Parathyroid adenoma (tissue), 2 donors: ENCODE measurements at regions not wholly inside any gene's neighbourhood (a gene's known extent, or its start where the extent isn't known, plus 50 kb on each side); places are given as distances from the start of the nearest gene placed in this dataset.

Experiments
- H2AFZ ChIP-seq: fragments of 300-600 bp; sonication (generic); one replicate; pipeline ENCODE4 v1.7.0; 2017; ENCODE audit warnings: antibody characterized with exemption, mild to moderate bottlenecking
- H3K27ac ChIP-seq: fragments of 300-600 bp; sonication (generic); one replicate; pipeline ENCODE4 v1.7.0; 2017
- H3K27me3 ChIP-seq: fragments of 300-600 bp; sonication (generic); one replicate; pipeline ENCODE4 v1.7.0; 2017; ENCODE audit warnings: low read length; ENCODE audit not compliant: control insufficient read depth, insufficient read depth
- H3K36me3 ChIP-seq: fragments of 300-600 bp; sonication (generic); one replicate; pipeline ENCODE4 v1.7.0; 2017; ENCODE audit warnings: low read length; ENCODE audit not compliant: control insufficient read depth, insufficient read depth
- H3K4me1 ChIP-seq: fragments of 300-600 bp; sonication (generic); one replicate; pipeline ENCODE4 v1.7.0; 2017; ENCODE audit warnings: control low read depth
- H3K4me2 ChIP-seq: fragments of 300-600 bp; sonication (generic); one replicate; pipeline ENCODE4 v1.7.0; 2017; ENCODE audit warnings: low read length
- H3K4me3 ChIP-seq: fragments of 300-600 bp; sonication (generic); one replicate; pipeline ENCODE4 v1.7.0; 2017; ENCODE audit warnings: low read depth, low read length
- H3K79me2 ChIP-seq: fragments of 300-600 bp; sonication (generic); one replicate; pipeline ENCODE4 v1.7.0; 2017; ENCODE audit warnings: control low read depth
- H3K9ac ChIP-seq: fragments of 300-600 bp; sonication (generic); one replicate; pipeline ENCODE4 v1.7.0; 2017; ENCODE audit warnings: mild to moderate bottlenecking
- H3K9me3 ChIP-seq: fragments of 300-600 bp; sonication (generic); one replicate; pipeline ENCODE4 v1.7.0; 2017; ENCODE audit warnings: low read length; ENCODE audit not compliant: control insufficient read depth
- TF ChIP-seq, protein P1 (sequence below): fragments of 300-600 bp; sonication (generic); IDR thresholded peaks from one replicate; pipeline ENCODE4 v1.7.0; 2017; ENCODE audit warnings: antibody characterized with exemption, mild to moderate bottlenecking
- donor health status: primary hyperparathyroidism.

DNA sequence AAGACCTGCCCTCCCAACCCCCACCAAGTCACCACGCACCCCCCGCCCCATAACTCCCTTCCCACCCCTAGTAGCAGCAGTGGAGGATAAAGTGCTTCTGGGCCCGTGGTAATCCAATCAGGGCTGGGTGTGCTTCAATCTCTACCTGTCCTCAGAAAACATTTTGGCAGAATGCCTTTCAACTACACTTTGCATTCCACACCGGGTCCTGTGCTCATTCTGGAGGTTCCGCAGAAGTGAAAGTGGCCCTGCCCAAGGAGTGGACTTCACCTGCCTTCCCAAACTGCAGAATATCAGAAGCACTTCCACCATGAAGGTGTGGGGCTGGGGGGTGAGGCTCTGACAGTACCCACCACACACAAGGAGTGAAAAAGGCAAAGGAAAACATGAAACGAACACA lies 322.3 kb downstream of the DHX15 start:
- no peaks in the 10 kb centered on the region for H3K9me3 ChIP-seq
- H3K4me3 ChIP-seq = no peak overlapping the region
- H3K9ac ChIP-seq = no peak overlapping the region
- no peak overlapping the region for H3K27ac ChIP-seq
- H2AFZ ChIP-seq = no peak overlapping the region
- no peaks in the 10 kb centered on the region for H3K36me3 ChIP-seq
- TF ChIP-seq, protein P1, sequence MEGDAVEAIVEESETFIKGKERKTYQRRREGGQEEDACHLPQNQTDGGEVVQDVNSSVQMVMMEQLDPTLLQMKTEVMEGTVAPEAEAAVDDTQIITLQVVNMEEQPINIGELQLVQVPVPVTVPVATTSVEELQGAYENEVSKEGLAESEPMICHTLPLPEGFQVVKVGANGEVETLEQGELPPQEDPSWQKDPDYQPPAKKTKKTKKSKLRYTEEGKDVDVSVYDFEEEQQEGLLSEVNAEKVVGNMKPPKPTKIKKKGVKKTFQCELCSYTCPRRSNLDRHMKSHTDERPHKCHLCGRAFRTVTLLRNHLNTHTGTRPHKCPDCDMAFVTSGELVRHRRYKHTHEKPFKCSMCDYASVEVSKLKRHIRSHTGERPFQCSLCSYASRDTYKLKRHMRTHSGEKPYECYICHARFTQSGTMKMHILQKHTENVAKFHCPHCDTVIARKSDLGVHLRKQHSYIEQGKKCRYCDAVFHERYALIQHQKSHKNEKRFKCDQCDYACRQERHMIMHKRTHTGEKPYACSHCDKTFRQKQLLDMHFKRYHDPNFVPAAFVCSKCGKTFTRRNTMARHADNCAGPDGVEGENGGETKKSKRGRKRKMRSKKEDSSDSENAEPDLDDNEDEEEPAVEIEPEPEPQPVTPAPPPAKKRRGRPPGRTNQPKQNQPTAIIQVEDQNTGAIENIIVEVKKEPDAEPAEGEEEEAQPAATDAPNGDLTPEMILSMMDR = no peak
- H3K27me3 ChIP-seq = no peaks in the 10 kb centered on the region
- H3K79me2 ChIP-seq = no peaks in the 10 kb centered on the region
- no peak overlapping the region for H3K4me2 ChIP-seq
- H3K4me1 ChIP-seq = no peaks in the 10 kb centered on the region

DNA sequence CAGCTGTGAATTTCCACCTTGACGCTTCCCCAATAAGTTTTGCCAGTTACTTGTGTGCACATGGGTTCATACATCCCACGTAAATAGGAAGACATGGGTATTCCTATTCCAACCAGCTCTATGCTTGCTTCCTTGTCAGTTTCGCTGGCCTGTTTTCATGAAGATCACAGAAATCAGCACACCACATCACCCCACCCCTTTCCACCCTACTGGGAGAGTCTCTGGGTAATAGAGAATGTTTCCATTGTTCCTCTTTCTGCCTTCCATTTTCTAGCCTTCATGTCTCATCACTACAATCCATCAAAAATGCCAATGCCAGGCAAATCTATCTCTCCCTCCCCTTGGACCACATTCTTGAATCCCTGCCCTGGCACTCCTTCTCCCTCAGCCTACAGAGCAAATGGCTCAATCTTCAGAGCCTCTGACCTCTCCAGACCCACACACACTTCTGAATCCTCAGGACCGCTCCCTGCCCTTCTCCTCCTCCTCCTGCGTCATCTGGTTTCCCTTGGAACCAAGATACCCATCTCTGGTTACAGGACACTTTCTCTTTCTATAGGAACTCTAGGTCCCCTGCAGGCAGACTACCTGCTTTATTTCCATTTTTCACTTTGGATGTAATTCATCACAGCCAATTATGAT lies 323.3 kb downstream of the DHX15 start:
- TF ChIP-seq, protein P1 = no peak
- no peaks in the 10 kb centered on the region for H3K9me3 ChIP-seq
- no peak overlapping the region for H2AFZ ChIP-seq
- H3K9ac ChIP-seq = no peak overlapping the region
- H3K27ac ChIP-seq = no peak overlapping the region
- H3K27me3 ChIP-seq = no peaks in the 10 kb centered on the region
- H3K4me2 ChIP-seq = no peak overlapping the region
- H3K4me3 ChIP-seq = no peak overlapping the region
- H3K4me1 ChIP-seq = no peaks in the 10 kb centered on the region
- H3K36me3 ChIP-seq = no peaks in the 10 kb centered on the region
- no peaks in the 10 kb centered on the region for H3K79me2 ChIP-seq

DNA sequence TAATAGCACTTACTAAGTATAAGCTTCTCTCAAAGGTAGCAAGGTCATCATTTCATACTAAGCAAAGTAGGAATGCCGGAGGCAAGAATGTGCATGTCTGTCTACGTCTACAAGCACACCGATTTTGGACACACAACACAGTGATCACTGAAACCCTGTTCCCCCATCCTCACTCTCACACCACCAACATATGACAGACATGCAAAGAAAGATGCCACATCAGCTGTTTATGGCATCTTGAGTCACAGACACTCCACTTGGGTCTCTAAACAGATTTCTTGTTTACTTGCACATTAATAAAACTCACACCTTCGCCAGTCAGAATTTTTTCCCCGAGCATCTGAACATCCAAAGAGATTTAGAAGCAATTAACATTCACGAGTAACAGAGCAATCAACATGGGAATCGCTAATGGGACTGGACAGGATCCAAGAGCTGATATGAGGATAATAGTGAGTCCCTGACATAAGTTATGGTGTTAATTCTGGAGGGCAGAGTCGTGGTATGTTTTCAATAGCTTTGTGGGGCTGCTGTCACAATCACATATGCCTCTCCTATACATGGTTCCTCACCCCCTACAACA lies 324.1 kb downstream of the DHX15 start:
- Histone ChIP-seq H3K27me3 (no peaks in the 10 kb centered on the region), H3K4me1 (no peaks in the 10 kb centered on the region), H3K9ac (no peak overlapping the region), H2AFZ (no peak overlapping the region), H3K4me2 (no peak overlapping the region), H3K79me2 (no peaks in the 10 kb centered on the region), H3K9me3 (no peaks in the 10 kb centered on the region), H3K27ac (no peak overlapping the region), H3K4me3 (no peak overlapping the region), H3K36me3 (no peaks in the 10 kb centered on the region)
- TF ChIP-seq, protein P1 = no peak

DNA sequence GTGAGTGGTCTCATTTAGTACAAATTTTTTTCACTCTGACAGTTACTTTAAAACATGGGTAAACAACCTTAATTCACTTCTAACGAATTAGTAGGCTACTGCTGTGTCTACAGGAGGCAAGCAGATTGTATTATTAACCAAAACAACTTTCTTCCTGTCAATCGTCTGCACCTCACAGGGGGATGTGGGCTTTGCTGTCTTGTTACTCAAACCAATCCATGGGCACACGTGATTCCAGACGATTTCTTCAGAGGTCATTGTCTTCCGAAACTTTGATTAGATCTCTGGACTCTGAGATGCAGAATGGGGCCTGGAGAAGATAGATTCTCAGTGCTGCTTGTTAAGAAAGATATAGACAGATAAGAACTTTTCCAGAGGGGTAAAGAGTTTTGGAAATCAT lies 327.8 kb downstream of the DHX15 start:
- Histone ChIP-seq H3K9ac (no peak overlapping the region), H3K4me1 (no peaks in the 10 kb centered on the region), H3K9me3 (no peaks in the 10 kb centered on the region), H3K36me3 (no peaks in the 10 kb centered on the region), H3K4me2 (no peak overlapping the region), H2AFZ (no peak overlapping the region), H3K4me3 (no peak overlapping the region), H3K27me3 (no peaks in the 10 kb centered on the region), H3K79me2 (no peaks in the 10 kb centered on the region), H3K27ac (no peak overlapping the region)
- TF ChIP-seq, protein P1 = no peak

DNA sequence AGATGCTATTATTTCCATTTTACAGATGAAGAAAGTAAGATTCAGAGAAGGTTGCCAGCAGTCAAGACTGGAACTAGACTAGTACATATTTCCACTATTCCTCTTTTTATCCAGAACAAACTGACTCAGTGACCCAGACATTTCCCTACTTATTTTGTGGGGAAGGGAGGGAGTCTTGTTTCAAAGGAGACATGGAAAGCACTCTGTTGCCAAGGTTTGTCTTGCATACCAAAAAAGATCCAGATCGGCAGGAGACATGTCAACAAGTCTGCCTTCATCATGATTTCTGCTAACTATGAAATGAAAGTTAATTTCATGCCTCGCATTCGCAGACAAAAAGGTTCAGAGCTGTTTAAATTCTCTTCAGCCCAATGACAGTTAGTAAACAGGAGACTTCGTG lies 328.3 kb downstream of the DHX15 start:
- Histone ChIP-seq H3K79me2 (no peaks in the 10 kb centered on the region), H3K9ac (no peak overlapping the region), H3K4me1 (no peaks in the 10 kb centered on the region), H3K4me3 (no peak overlapping the region), H3K9me3 (no peaks in the 10 kb centered on the region), H3K27me3 (no peaks in the 10 kb centered on the region), H3K36me3 (no peaks in the 10 kb centered on the region), H3K27ac (no peak overlapping the region), H2AFZ (no peak overlapping the region), H3K4me2 (no peak overlapping the region)
- TF ChIP-seq, protein P1 = no peak
